ENCODE measurements at regions not wholly inside any gene's neighbourhood (a gene's known extent, or its start where the extent isn't known, plus 50 kb on each side); places are given as distances from the start of the nearest gene placed in this dataset.

DNA sequence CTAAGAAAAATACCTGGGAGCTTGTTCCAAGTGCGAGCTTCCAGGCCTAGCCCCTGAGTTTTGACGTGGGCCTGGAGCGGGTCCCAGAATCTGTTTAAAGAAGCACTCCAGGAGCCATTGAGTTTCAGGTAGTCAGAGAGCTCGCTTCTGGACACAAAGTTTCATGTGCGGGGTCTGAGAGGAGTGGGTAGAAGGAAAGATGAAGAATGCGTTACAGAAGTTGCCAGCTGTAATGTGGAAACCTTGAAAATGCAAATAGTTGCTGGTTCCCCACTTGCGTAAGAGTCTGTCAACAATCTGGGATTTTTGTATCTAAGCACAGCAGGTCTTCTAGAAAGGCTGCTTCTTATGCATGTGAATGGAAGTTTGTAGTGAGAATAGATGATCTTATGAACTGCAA lies 77.5 kb upstream of the CLCN4 start:
- Histone ChIP-seq H3K9me3 (replicated peaks) (no peaks in the 10 kb centered on the region), H3K36me3 (peaks cover 7% of the 10 kb centered on the region), H3K27ac (replicated peaks) (peak overlapping the region; percentile 23), H3K4me3 (no peak overlapping the region), H3K4me1 (peaks cover 32% of the 10 kb centered on the region), H3K27me3 (ENCODE audit: low read depth) (no peaks in the 10 kb centered on the region)
- intact Hi-C loops (cut with micrococcal nuclease): no loop called here
- no peak for DNase-seq
- TF ChIP-seq, protein P1, sequence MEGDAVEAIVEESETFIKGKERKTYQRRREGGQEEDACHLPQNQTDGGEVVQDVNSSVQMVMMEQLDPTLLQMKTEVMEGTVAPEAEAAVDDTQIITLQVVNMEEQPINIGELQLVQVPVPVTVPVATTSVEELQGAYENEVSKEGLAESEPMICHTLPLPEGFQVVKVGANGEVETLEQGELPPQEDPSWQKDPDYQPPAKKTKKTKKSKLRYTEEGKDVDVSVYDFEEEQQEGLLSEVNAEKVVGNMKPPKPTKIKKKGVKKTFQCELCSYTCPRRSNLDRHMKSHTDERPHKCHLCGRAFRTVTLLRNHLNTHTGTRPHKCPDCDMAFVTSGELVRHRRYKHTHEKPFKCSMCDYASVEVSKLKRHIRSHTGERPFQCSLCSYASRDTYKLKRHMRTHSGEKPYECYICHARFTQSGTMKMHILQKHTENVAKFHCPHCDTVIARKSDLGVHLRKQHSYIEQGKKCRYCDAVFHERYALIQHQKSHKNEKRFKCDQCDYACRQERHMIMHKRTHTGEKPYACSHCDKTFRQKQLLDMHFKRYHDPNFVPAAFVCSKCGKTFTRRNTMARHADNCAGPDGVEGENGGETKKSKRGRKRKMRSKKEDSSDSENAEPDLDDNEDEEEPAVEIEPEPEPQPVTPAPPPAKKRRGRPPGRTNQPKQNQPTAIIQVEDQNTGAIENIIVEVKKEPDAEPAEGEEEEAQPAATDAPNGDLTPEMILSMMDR (IDR thresholded peaks at IDR 0.05; ENCODE audit: borderline replicate concordance): no peak

DNA sequence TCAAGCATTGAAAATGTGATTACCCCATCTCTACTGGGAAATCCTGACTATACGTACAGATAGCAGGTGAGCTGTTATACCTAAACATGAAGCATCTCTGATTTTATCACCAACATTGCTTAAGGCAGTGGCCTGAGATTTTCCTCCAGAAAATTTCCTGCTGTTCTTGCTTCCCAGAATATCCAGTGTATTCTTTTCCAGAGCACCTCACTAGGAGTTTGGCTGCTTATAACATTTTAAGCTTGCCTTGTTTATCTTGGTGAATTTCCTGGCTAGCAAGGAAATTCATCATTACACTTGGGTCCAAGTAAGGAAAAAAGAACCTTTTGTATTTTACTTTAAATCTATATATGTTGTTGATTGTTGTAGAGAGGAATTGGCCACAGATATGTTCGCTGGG lies 73.0 kb upstream of the CLCN4 start:
- no peaks in the 10 kb centered on the region for H3K27me3 ChIP-seq (ENCODE audit: low read depth)
- peak overlapping the region; percentile 86 for H3K27ac ChIP-seq (replicated peaks)
- peaks cover 5% of the 10 kb centered on the region for H3K36me3 ChIP-seq
- H3K4me3 ChIP-seq: peak overlapping the region; percentile 47
- intact Hi-C loops (cut with micrococcal nuclease): no loop called here
- no peak for DNase-seq
- TF ChIP-seq, protein P1 (IDR thresholded peaks at IDR 0.05; ENCODE audit: borderline replicate concordance): no peak
- peaks cover 69% of the 10 kb centered on the region for H3K4me1 ChIP-seq
- H3K9me3 ChIP-seq (replicated peaks): no peaks in the 10 kb centered on the region

DNA sequence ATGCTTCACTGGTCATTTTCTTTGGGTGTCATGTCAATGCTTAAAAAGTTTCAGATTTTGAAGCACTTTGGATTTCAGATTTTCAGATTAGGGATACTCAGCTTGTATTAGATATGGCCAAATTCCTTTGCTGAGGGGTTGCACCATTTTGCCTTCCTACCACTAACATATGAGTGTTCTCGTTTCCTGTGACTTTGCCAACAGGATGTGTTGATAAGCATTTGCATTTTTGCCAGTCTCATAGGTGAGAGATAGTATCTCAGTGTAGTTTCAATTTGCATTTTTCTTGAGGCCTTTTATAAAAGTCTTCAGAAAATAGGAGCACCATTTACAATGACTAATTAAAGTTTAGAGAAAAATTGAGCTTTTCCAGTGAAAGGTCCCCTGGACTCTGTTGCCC lies 71.6 kb upstream of the CLCN4 start:
- intact Hi-C loops (cut with micrococcal nuclease): no loop called here

DNA sequence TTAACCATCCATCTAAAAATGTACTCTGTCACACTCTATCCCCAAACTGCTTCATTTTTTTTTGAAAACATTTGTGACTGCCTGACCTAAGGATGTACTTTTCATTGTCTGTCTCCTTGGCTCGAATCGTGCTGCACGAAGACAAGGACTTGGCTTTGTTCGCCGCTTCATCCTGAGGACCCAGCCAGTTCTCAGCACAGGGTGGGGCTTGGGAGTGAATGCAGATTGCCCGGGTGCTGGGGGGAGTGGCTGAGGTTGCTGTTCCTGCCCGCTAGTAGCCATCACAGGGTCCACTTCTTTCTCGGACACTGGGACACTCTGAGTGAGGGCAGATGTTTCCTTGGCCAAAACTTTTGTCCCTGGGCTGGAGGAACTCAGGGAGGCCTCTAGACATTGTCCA lies 70.1 kb upstream of the CLCN4 start:
- DNase-seq: peak; percentile 47
- H3K4me1 ChIP-seq: peaks cover 75% of the 10 kb centered on the region
- peak overlapping the region; percentile 65 for H3K27ac ChIP-seq (replicated peaks)

More for the DNA sequence above, 71.6 kb upstream of the CLCN4 start:
- Histone ChIP-seq H3K4me3 (no peak overlapping the region), H3K9me3 (replicated peaks) (no peaks in the 10 kb centered on the region), H3K4me1 (peaks cover 75% of the 10 kb centered on the region), H3K27ac (replicated peaks) (peak overlapping the region; percentile 86), H3K36me3 (peaks cover 3% of the 10 kb centered on the region), H3K27me3 (ENCODE audit: low read depth) (no peaks in the 10 kb centered on the region)
- TF ChIP-seq, protein P1 (IDR thresholded peaks at IDR 0.05; ENCODE audit: borderline replicate concordance): no peak
- no peak for DNase-seq

DNA sequence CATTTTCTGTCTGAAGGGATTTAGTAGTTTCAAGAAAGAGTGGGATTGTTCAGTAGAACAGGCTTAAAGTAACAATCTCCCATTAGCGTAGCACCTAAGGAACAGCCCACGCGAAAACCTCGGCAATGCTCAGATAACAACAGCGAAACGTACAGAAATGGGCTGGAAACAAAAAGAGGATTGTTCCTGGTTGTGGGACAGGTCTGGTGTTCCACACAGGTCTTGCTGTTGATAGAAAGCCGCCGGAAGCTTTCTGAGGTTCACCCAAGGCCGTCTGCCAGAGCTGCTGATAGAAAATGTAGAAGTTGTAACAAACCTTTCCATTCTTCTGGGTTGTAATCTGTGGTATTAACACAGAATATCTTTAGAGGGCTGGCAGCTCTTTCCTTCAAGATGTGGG lies 69.4 kb upstream of the CLCN4 start:
- Histone ChIP-seq H3K9me3 (replicated peaks) (no peaks in the 10 kb centered on the region), H3K36me3 (peaks cover 17% of the 10 kb centered on the region), H3K27me3 (ENCODE audit: low read depth) (no peaks in the 10 kb centered on the region), H3K4me1 (peaks cover 67% of the 10 kb centered on the region), H3K27ac (replicated peaks) (peak overlapping the region; percentile 65), H3K4me3 (no peak overlapping the region)
- no peak for DNase-seq
- intact Hi-C loops (cut with micrococcal nuclease): no loop called here
- TF ChIP-seq, protein P1 (IDR thresholded peaks at IDR 0.05; ENCODE audit: borderline replicate concordance): no peak

More for the DNA sequence above, 70.1 kb upstream of the CLCN4 start:
- Histone ChIP-seq H3K36me3 (peaks cover 10% of the 10 kb centered on the region), H3K4me3 (no peak overlapping the region), H3K9me3 (replicated peaks) (no peaks in the 10 kb centered on the region), H3K27me3 (ENCODE audit: low read depth) (no peaks in the 10 kb centered on the region)
- TF ChIP-seq, protein P1 (IDR thresholded peaks at IDR 0.05; ENCODE audit: borderline replicate concordance): no peak
- intact Hi-C loops (cut with micrococcal nuclease): no loop called here

Measured in left ventricle myocardium inferior (tissue), 1 donor.